T-cell (primary cell): ENCODE measurements at regions not wholly inside any gene's neighbourhood (a gene's known extent, or its start where the extent isn't known, plus 50 kb on each side); places are given as distances from the start of the nearest gene placed in this dataset.

ENCODE experiments used
- ATAC-seq, 4 experiments: fragments of 200-7000 bp in 3 of 4; fragments of 150-1000 bp in 1 of 4; cut with Tn5 transposase; replicated peaks in 1 of 4; 1 replicate in 3 of 4; 2 replicates in 1 of 4; pipeline ENCODE4 v1.10.0; 2021; ENCODE audit warnings: moderate library complexity in 3 of 4, mild to moderate bottlenecking in 2 of 4, moderate number of reproducible peaks in 1 of 4
- CTCF ChIA-PET, 2 donors: fragments of 300-600 bp; sonication (Branson Sonifier 250); formaldehyde crosslinking; loops; one replicate each; lab custom pipeline; 2022; ENCODE audit warnings: antibody characterized with exemption in 2 of 2; lab: Charles Lee
- POLR2A ChIA-PET, 2 donors: fragments of 300-600 bp; sonication (Branson Sonifier 250); formaldehyde crosslinking; loops; one replicate each; lab custom pipeline; 2022; ENCODE audit warnings: antibody characterized with exemption in 2 of 2; lab: Charles Lee
- DNase-seq, 35 experiments: peaks; one replicate each; pipeline versions ENCODE4 v3.0.0 to v3.0.0-alpha.2; 2013 to 2023
- H3K27ac ChIP-seq: one replicate; pipeline ENCODE4 v1.5.1; 2013; ENCODE audit warnings: low read length
- H3K27me3 ChIP-seq, 2 experiments: replicated peaks in 1 of 2; 1 replicate in 1 of 2; 2 replicates in 1 of 2; pipeline versions ENCODE4 v1.6.1 to v1.7.0; 2013; ENCODE audit warnings: low read length in 1 of 2, mixed read lengths in 1 of 2; ENCODE audit not compliant: control insufficient read depth in 2 of 2, insufficient read depth in 2 of 2; ENCODE audit errors: extremely low read depth in 1 of 2
- H3K36me3 ChIP-seq, 2 donors: 1 replicate in 1 of 2; 2 replicates in 1 of 2; pipeline versions ENCODE4 v1.6.1 to v1.7.0; 2013; ENCODE audit warnings: low read length in 1 of 2; ENCODE audit not compliant: control insufficient read depth in 2 of 2, insufficient read depth in 1 of 2; ENCODE audit errors: extremely low read depth in 1 of 2
- H3K4me1 ChIP-seq, 2 experiments: 1 replicate in 1 of 2; 2 replicates in 1 of 2; pipeline versions ENCODE4 v1.6.1 to v1.7.0; 2013; ENCODE audit warnings: low read length in 2 of 2, mixed read lengths in 1 of 2; ENCODE audit not compliant: insufficient read depth in 2 of 2, control insufficient read depth in 1 of 2; ENCODE audit errors: extremely low read depth in 1 of 2
- H3K4me3 ChIP-seq, 2 donors: 1 replicate in 1 of 2; 2 replicates in 1 of 2; pipeline versions ENCODE4 v1.5.1 to v1.7.0; 2013; ENCODE audit warnings: mild to moderate bottlenecking in 2 of 2, low read length in 1 of 2, moderate library complexity in 1 of 2; ENCODE audit not compliant: control insufficient read depth in 1 of 2; ENCODE audit errors: extremely low read depth in 1 of 2
- H3K9me3 ChIP-seq: 2 replicates; pipeline ENCODE4 v1.7.0; 2013
- H3K27ac Mint-ChIP-seq, 2 donors: one replicate each; pipeline ENCODE4 v1.8.0; 2020 to 2021; ENCODE audit warnings: mild to moderate bottlenecking in 2 of 2, mixed read lengths in 2 of 2
- H3K27me3 Mint-ChIP-seq, 2 donors: one replicate each; pipeline ENCODE4 v1.8.0; 2021 to 2022; ENCODE audit warnings: mixed read lengths in 2 of 2
- H3K36me3 Mint-ChIP-seq: one replicate; pipeline ENCODE4 v1.8.0; 2021; ENCODE audit warnings: mixed read lengths
- H3K4me1 Mint-ChIP-seq, 3 donors: one replicate each; pipeline ENCODE4 v1.8.0; 2020 to 2022; ENCODE audit warnings: mixed read lengths in 3 of 3, mild to moderate bottlenecking in 1 of 3
- H3K4me3 Mint-ChIP-seq, 3 donors: one replicate each; pipeline ENCODE4 v1.8.0; 2020 to 2022; ENCODE audit warnings: mild to moderate bottlenecking in 3 of 3, mixed read lengths in 3 of 3, moderate library complexity in 3 of 3
- H3K9me3 Mint-ChIP-seq, 3 donors: one replicate each; pipeline ENCODE4 v1.8.0; 2020 to 2022; ENCODE audit warnings: mixed read lengths in 3 of 3
- WGBS: methylation state at CpG from one replicate; pipeline ENCODE4 v1.1.5; 2013; ENCODE audit warnings: missing lambda C conversion rate; ENCODE audit not compliant: insufficient coverage; 5-methylcytosine and 5-hydroxymethylcytosine counted together

- CTCF ChIA-PET = no interaction called here
- peaks cover 0 to 6% (median 3%) of the 10 kb centered on the region in 3 donors for H3K9me3 Mint-ChIP-seq
- no peak overlapping the region for H3K4me3 ChIP-seq
These were observed 243.0 kb upstream of the FSTL5 start for GRCh38 chr4:162406637-162407365.

DNA sequence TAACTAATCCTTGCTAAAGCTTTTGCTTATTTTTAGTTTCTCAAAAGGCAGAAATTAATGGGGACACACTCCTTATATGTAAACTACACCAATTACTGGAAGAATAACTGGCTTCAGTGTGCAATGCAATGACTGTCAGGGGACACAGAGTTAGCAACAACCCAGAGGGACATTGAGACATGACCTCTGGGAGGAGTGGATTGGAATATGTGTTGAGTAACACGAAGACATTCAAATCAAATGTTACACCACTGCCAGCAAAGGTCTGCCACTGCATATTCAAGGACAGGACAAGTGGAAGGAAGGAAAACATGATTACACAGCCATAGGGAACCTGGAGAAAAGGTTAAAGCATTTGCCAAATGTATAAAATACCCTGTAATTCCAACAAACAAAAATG lies 240.1 kb upstream of the FSTL5 start:
- Histone ChIP-seq H3K9me3 (no peaks in the 10 kb centered on the region), H3K27ac (no peak overlapping the region), H3K36me3 (no peaks in the 10 kb centered on the region), H3K4me1 (no peaks in the 10 kb centered on the region), H3K4me3 (no peak overlapping the region), H3K27me3 (no peaks in the 10 kb centered on the region)
- WGBS = no CpG with 5 or more reads among the region's 1 CpG
- H3K9me3 Mint-ChIP-seq = peaks cover 3 to 6% (median 4%) of the 10 kb centered on the region in 3 donors
- ATAC-seq (no peak), DNase-seq (no peak)
- no peak overlapping the region for H3K4me3 Mint-ChIP-seq
- H3K36me3 Mint-ChIP-seq = no peaks in the 10 kb centered on the region
- ChIA-PET CTCF (no interaction called here), POLR2A (no interaction called here)
- no peak overlapping the region for H3K27ac Mint-ChIP-seq
- H3K27me3 Mint-ChIP-seq = no peaks in the 10 kb centered on the region
- H3K4me1 Mint-ChIP-seq = no peaks in the 10 kb centered on the region

More at GRCh38 chr4:162406637-162407365, 243.0 kb upstream of the FSTL5 start:
- Histone ChIP-seq H3K9me3 (no peaks in the 10 kb centered on the region), H3K4me1 (no peaks in the 10 kb centered on the region), H3K36me3 (no peaks in the 10 kb centered on the region), H3K27ac (no peak overlapping the region), H3K27me3 (no peaks in the 10 kb centered on the region)
- Mint-ChIP-seq H3K4me1 (no peaks in the 10 kb centered on the region), H3K36me3 (no peaks in the 10 kb centered on the region), H3K27ac (no peak overlapping the region), H3K4me3 (no peak overlapping the region), H3K27me3 (no peaks in the 10 kb centered on the region)
- POLR2A ChIA-PET = no interaction called here
- no peak for DNase-seq
- no peak for ATAC-seq
- 65% methylated on average over 3 of the region's 7 CpGs for WGBS

DNA sequence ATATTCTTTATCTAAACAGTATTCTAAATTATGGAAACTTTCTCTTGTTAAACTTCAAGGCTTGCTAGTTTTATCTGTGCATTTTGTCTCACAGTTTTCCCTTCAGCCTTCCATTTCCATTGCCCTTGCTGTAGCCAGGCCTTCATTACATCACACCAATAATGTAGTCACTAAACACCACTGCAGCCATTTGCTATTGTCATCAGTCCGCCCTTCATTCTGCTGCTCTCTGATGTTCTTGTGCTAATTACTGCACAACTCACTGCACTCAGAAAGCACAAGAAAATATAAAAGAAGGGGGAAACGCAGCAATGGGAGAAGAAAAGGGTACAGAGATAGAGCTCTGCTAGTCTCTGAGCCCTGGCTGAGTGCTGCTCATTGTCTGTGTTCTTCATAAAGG lies 239.6 kb upstream of the FSTL5 start:
- no peak overlapping the region for H3K4me3 ChIP-seq
- H3K9me3 ChIP-seq = no peaks in the 10 kb centered on the region
- Mint-ChIP-seq H3K36me3 (no peaks in the 10 kb centered on the region), H3K4me3 (no peak overlapping the region), H3K27me3 (no peaks in the 10 kb centered on the region), H3K27ac (no peak overlapping the region), H3K9me3 (peaks cover 3 to 6% (median 4%) of the 10 kb centered on the region in 3 donors), H3K4me1 (no peaks in the 10 kb centered on the region)
- no CpG with 5 or more reads among the region's 2 CpGs for WGBS
- no peak overlapping the region for H3K27ac ChIP-seq
- H3K4me1 ChIP-seq = no peaks in the 10 kb centered on the region
- ATAC-seq (no peak), DNase-seq (no peak)
- no peaks in the 10 kb centered on the region for H3K36me3 ChIP-seq
- H3K27me3 ChIP-seq = no peaks in the 10 kb centered on the region
- ChIA-PET POLR2A (no interaction called here), CTCF (no interaction called here)

DNA sequence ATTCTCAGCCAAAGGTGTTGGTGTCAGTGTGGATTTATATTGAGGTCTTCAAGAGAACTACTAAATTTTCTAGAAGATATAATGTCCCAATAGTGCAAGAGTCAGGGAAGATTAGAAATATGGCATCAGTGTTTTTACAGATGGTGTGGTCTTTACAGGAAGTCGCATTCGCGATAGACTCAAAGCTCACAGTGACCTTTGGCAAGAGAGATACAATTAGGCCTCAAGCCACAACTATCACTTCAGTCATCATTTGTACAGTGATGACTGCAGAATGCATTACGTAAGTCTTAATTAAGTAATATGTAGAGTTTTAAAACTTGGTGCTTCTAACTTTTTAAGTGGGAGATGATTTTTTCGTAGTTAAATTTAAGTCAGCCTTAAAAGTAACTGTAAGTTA lies 237.2 kb upstream of the FSTL5 start:
- H3K27me3 ChIP-seq = no peaks in the 10 kb centered on the region
- WGBS = no CpG with 5 or more reads among the region's 5 CpGs
- DNase-seq (no peak), ATAC-seq (no peak)
- H3K27ac ChIP-seq = no peak overlapping the region
- Mint-ChIP-seq H3K27ac (no peak overlapping the region), H3K9me3 (peaks cover 4 to 11% (median 8%) of the 10 kb centered on the region in 3 donors), H3K4me1 (no peaks in the 10 kb centered on the region), H3K36me3 (no peaks in the 10 kb centered on the region), H3K27me3 (no peaks in the 10 kb centered on the region), H3K4me3 (no peak overlapping the region)
- H3K36me3 ChIP-seq = no peaks in the 10 kb centered on the region
- ChIA-PET CTCF (no interaction called here), POLR2A (no interaction called here)
- H3K4me3 ChIP-seq = no peak overlapping the region
- no peaks in the 10 kb centered on the region for H3K4me1 ChIP-seq
- H3K9me3 ChIP-seq = no peaks in the 10 kb centered on the region

- no peaks in the 10 kb centered on the region for H3K27me3 Mint-ChIP-seq
- ATAC-seq (no peak), DNase-seq (no peak)
- no peaks in the 10 kb centered on the region for H3K27me3 ChIP-seq
- H3K36me3 Mint-ChIP-seq = no peaks in the 10 kb centered on the region
- H3K27ac ChIP-seq = no peak overlapping the region
- WGBS = 100% methylated on average over 1 of the region's 1 CpG
- H3K27ac Mint-ChIP-seq = no peak overlapping the region
- H3K36me3 ChIP-seq = no peaks in the 10 kb centered on the region
- CTCF ChIA-PET = no interaction called here
- H3K9me3 Mint-ChIP-seq = peaks cover 9 to 15% (median 12%) of the 10 kb centered on the region in 3 donors
- POLR2A ChIA-PET = no interaction called here
- no peaks in the 10 kb centered on the region for H3K4me1 ChIP-seq
- H3K4me3 Mint-ChIP-seq = no peak overlapping the region
- no peaks in the 10 kb centered on the region for H3K9me3 ChIP-seq
- H3K4me3 ChIP-seq = no peak overlapping the region
- H3K4me1 Mint-ChIP-seq = no peaks in the 10 kb centered on the region
These were observed 229.1 kb upstream of the FSTL5 start for GRCh38 chr4:162392946-162393345.

DNA sequence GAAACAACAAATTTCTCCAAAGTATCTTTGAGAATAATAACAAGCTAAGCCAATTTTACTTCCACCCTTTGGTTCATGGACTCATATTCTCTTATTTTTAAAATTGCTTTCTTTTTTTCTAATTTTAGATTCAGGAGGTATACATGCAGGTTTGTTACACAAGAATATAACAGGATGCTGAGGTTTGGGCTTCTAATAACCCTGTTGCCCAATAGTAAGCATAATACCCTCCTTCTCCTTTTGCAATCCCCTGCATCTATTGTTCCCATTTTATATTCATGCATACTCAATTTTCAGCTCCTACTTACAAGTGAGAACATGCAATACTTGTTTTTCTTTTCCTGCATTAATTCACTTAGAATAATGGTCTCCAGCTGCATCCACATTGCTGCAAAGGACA lies 202.3 kb upstream of the FSTL5 start:
- H3K4me3 Mint-ChIP-seq = no peak overlapping the region
- DNase-seq (no peak), ATAC-seq (no peak)
- no peaks in the 10 kb centered on the region for H3K36me3 Mint-ChIP-seq
- Histone ChIP-seq H3K27ac (no peak overlapping the region), H3K4me1 (no peaks in the 10 kb centered on the region), H3K36me3 (no peaks in the 10 kb centered on the region), H3K27me3 (no peaks in the 10 kb centered on the region), H3K9me3 (no peaks in the 10 kb centered on the region), H3K4me3 (no peak overlapping the region)
- POLR2A ChIA-PET = no interaction called here
- H3K27me3 Mint-ChIP-seq = no peaks in the 10 kb centered on the region
- H3K9me3 Mint-ChIP-seq = peaks cover 0 to 4% (median 0%) of the 10 kb centered on the region in 3 donors
- H3K4me1 Mint-ChIP-seq = no peaks in the 10 kb centered on the region
- H3K27ac Mint-ChIP-seq = no peak overlapping the region
- CTCF ChIA-PET = no interaction called here

DNA sequence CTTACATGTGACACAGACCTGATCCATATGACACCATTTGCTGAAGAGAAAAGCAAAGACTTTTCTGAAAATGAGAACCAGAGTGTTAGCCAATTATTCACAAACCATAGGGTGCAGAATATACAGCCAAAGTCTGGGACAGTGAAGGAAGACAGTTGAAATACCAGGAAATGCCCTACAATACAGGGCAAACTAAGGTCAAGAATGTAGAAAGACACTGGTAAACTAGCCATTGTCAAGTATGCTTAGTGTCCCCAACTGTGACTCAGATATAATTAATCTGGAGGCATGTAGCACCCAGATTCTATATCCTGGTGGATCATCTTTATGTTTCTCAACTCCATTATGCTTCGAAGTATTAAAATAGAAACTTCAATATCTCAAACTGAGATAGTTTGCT lies 200.9 kb upstream of the FSTL5 start:
- no peaks in the 10 kb centered on the region for H3K27me3 ChIP-seq
- H3K27ac ChIP-seq = no peak overlapping the region
- ChIA-PET POLR2A (no interaction called here), CTCF (no interaction called here)
- no peaks in the 10 kb centered on the region for H3K27me3 Mint-ChIP-seq
- H3K4me1 Mint-ChIP-seq = no peaks in the 10 kb centered on the region
- no CpG with 5 or more reads among the region's 1 CpG for WGBS
- DNase-seq (no peak), ATAC-seq (no peak)
- H3K9me3 ChIP-seq = no peaks in the 10 kb centered on the region
- H3K4me3 Mint-ChIP-seq = no peak overlapping the region
- H3K27ac Mint-ChIP-seq = no peak overlapping the region
- H3K36me3 ChIP-seq = no peaks in the 10 kb centered on the region
- H3K36me3 Mint-ChIP-seq = no peaks in the 10 kb centered on the region
- H3K4me1 ChIP-seq = no peaks in the 10 kb centered on the region
- peaks cover 0 to 6% (median 0%) of the 10 kb centered on the region in 3 donors for H3K9me3 Mint-ChIP-seq
- no peak overlapping the region for H3K4me3 ChIP-seq
